ENCODE measurements at regions not wholly inside any gene's neighbourhood (a gene's known extent, or its start where the extent isn't known, plus 50 kb on each side); places are given as distances from the start of the nearest gene placed in this dataset.
A peak's percentile ranks its signal among the peaks of the same experiment; 100 is the strongest.

GRCh38 chr5:165881259-165881658 lies 2375.8 kb downstream of the MAT2B start:
- TF ChIP-seq, protein P1, sequence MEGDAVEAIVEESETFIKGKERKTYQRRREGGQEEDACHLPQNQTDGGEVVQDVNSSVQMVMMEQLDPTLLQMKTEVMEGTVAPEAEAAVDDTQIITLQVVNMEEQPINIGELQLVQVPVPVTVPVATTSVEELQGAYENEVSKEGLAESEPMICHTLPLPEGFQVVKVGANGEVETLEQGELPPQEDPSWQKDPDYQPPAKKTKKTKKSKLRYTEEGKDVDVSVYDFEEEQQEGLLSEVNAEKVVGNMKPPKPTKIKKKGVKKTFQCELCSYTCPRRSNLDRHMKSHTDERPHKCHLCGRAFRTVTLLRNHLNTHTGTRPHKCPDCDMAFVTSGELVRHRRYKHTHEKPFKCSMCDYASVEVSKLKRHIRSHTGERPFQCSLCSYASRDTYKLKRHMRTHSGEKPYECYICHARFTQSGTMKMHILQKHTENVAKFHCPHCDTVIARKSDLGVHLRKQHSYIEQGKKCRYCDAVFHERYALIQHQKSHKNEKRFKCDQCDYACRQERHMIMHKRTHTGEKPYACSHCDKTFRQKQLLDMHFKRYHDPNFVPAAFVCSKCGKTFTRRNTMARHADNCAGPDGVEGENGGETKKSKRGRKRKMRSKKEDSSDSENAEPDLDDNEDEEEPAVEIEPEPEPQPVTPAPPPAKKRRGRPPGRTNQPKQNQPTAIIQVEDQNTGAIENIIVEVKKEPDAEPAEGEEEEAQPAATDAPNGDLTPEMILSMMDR (conservative IDR thresholded peaks at IDR 0.05; ENCODE audit: low read depth, low read length), result peak; percentile 41
- H3K4me3 ChIP-seq (ENCODE audit: low read length), result no peak overlapping the region
- no peak for DNase-seq (ENCODE audit: low read depth)

GRCh38 chr5:165882099-165882498 lies 2376.7 kb downstream of the MAT2B start:
- no peak for DNase-seq (ENCODE audit: low read depth)
- no peak overlapping the region for H3K4me3 ChIP-seq (ENCODE audit: low read length)
- TF ChIP-seq, protein P1 (conservative IDR thresholded peaks at IDR 0.05; ENCODE audit: low read depth, low read length), result no peak

DNA sequence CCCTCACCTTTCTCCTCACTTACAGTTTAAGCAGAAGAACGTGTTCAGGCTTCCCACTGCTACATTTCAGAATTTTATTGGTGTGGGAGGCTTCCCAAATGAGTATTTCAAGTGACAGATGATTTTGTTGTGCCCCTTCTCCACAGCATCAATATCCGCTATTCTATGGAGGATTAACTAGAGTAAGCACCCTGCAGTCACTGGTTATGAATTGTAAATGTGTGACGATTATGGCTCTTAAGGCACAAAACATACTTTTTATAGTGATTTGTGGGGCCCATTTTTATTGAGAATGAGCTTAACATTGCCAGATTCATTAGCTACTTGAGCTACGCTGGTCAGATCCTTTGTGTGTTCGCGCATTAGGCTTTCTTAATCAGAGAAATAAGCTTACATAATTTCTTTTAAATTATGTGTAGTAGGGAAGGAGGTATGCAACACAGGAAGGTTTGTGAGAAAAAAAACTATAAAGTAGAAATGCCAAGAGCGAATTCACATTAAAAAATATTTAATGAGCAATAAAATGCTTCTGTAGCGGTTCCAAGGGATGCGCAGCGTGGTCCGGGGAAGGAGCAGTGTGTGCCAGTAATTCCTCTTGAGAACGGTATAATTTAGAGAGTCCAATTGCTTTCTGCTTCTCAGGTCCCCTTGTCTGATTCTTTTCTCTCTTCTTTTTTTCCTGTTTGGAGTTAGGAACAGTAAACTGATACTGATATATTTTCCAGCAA lies 2380.4 kb downstream of the MAT2B start:
- H3K4me3 ChIP-seq (ENCODE audit: low read length), result no peak overlapping the region
- no peak for DNase-seq (ENCODE audit: low read depth)
- TF ChIP-seq, protein P1 (conservative IDR thresholded peaks at IDR 0.05; ENCODE audit: low read depth, low read length), result no peak

GRCh38 chr5:165887147-165887546 lies 2381.7 kb downstream of the MAT2B start:
- no peak overlapping the region for H3K4me3 ChIP-seq (ENCODE audit: low read length)
- DNase-seq (ENCODE audit: low read depth), result no peak
- TF ChIP-seq, protein P1 (conservative IDR thresholded peaks at IDR 0.05; ENCODE audit: low read depth, low read length), result no peak

- TF ChIP-seq, protein P1 (conservative IDR thresholded peaks at IDR 0.05; ENCODE audit: low read depth, low read length), result no peak
- no peak for DNase-seq (ENCODE audit: low read depth)
- no peak overlapping the region for H3K4me3 ChIP-seq (ENCODE audit: low read length)
Observed at GRCh38 chr5:165892383-165892782, 2387.0 kb downstream of the MAT2B start.

- H3K4me3 ChIP-seq (ENCODE audit: low read length), result no peak overlapping the region
- TF ChIP-seq, protein P1 (conservative IDR thresholded peaks at IDR 0.05; ENCODE audit: low read depth, low read length), result no peak
- DNase-seq (ENCODE audit: low read depth), result no peak
Observed at GRCh38 chr5:165894916-165895315, 2389.5 kb downstream of the MAT2B start.

DNA sequence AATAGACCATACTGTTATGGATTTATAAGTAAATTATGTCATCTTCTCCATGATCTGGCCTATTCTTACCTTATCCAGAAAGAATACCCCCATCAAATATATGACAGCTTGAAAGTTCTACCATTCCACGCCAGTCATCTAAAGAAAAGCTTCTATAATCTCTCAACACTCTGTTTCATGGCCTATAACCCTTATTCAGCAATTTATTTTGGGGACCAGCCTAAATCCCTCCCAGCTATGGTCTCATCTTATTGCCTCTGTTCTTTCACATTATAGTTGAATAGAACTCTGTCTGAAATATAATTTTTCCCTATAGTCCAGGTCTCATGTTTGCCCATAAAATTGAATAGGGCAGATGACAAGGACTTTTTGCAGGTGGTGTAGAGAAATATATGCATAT lies 2387.6 kb upstream of the WWC1 start:
- no peak for DNase-seq (ENCODE audit: low read depth)
- TF ChIP-seq, protein P1 (conservative IDR thresholded peaks at IDR 0.05; ENCODE audit: low read depth, low read length), result no peak
- no peak overlapping the region for H3K4me3 ChIP-seq (ENCODE audit: low read length)
